CD14-positive monocyte (primary cell): ENCODE measurements at regions not wholly inside any gene's neighbourhood (a gene's known extent, or its start where the extent isn't known, plus 50 kb on each side); places are given as distances from the start of the nearest gene placed in this dataset.

Experiments
- DNase-seq, 3 donors: peaks; one replicate each; pipeline ENCODE4 v3.0.0-alpha.2; 2011 to 2022
- H2AFZ ChIP-seq: 2 replicates; pipeline ENCODE4 v1.6.0; 2012; ENCODE audit warnings: mild to moderate bottlenecking, low read depth, low read length, inconsistent platforms; ENCODE audit not compliant: insufficient read depth, poor library complexity, severe bottlenecking
- H3K27ac ChIP-seq, 2 donors: 1 replicate in 1 of 2; 2 replicates in 1 of 2; pipeline ENCODE4 v1.5.1; 2012 to 2013; ENCODE audit warnings: low read length in 2 of 2, control low read depth in 1 of 2, inconsistent platforms in 1 of 2, low read depth in 1 of 2, mild to moderate bottlenecking in 1 of 2
- H3K27me3 ChIP-seq, 2 donors: one replicate each; pipeline versions ENCODE4 v1.6.0 to v1.6.1; 2011 to 2013; ENCODE audit warnings: low read length in 2 of 2; ENCODE audit not compliant: control insufficient read depth in 2 of 2, insufficient read depth in 2 of 2
- H3K36me3 ChIP-seq, 2 donors: replicated peaks in 1 of 2; 1 replicate in 1 of 2; 2 replicates in 1 of 2; pipeline versions ENCODE4 v1.5.1 to v1.6.1; 2012 to 2013; ENCODE audit warnings: low read length in 2 of 2, control low read depth in 1 of 2, inconsistent platforms in 1 of 2, mild to moderate bottlenecking in 1 of 2; ENCODE audit not compliant: insufficient read depth in 2 of 2, control insufficient read depth in 1 of 2
- H3K4me1 ChIP-seq, 2 donors: 1 replicate in 1 of 2; 2 replicates in 1 of 2; pipeline versions ENCODE4 v1.5.1 to v1.6.1; 2012 to 2013; ENCODE audit warnings: low read length in 2 of 2, control low read depth in 1 of 2, inconsistent platforms in 1 of 2, mild to moderate bottlenecking in 1 of 2, moderate library complexity in 1 of 2; ENCODE audit not compliant: insufficient read depth in 2 of 2, control insufficient read depth in 1 of 2
- H3K4me2 ChIP-seq: replicated peaks from 2 replicates; pipeline ENCODE3; 2012; ENCODE audit warnings: low read length, moderate library complexity, mild to moderate bottlenecking; ENCODE audit not compliant: poor library complexity, severe bottlenecking; ENCODE audit errors: extremely low read depth
- H3K4me3 ChIP-seq, 3 experiments: fragments of 200-600 bp in 1 of 3; sonication (generic) in 1 of 3; replicated peaks in 1 of 3; 1 replicate in 2 of 3; 2 replicates in 1 of 3; pipeline ENCODE4 v1.5.1; 2011 to 2013; ENCODE audit warnings: low read length in 3 of 3, mild to moderate bottlenecking in 3 of 3, control low read depth in 2 of 3, low read depth in 2 of 3, inconsistent platforms in 1 of 3, moderate library complexity in 1 of 3
- H3K79me2 ChIP-seq: 2 replicates; pipeline ENCODE4 v1.6.0; 2012; ENCODE audit warnings: mild to moderate bottlenecking, control low read depth, inconsistent platforms, low read length, moderate library complexity; ENCODE audit not compliant: insufficient read depth
- H3K9ac ChIP-seq: 2 replicates; pipeline ENCODE4 v1.6.0; 2017; ENCODE audit warnings: low read length, mild to moderate bottlenecking; ENCODE audit not compliant: insufficient read depth, poor library complexity, severe bottlenecking
- H3K9me3 ChIP-seq, 2 donors: replicated peaks in 1 of 2; 1 replicate in 1 of 2; 2 replicates in 1 of 2; pipeline versions ENCODE4 v1.5.1 to v1.6.1; 2012 to 2013; ENCODE audit warnings: low read length in 2 of 2, control low read depth in 1 of 2; ENCODE audit not compliant: control insufficient read depth in 1 of 2, insufficient read depth in 1 of 2
- H4K20me1 ChIP-seq: 2 replicates; pipeline ENCODE4 v1.6.0; 2012; ENCODE audit warnings: mild to moderate bottlenecking, low read length, control low read depth, moderate library complexity; ENCODE audit not compliant: insufficient read depth
- H3K27ac Mint-ChIP-seq, 7 donors: one replicate each; pipeline ENCODE4 v1.8.0; 2020; ENCODE audit warnings: mild to moderate bottlenecking in 7 of 7, mixed read lengths in 7 of 7, moderate library complexity in 6 of 7, inconsistent platforms in 2 of 7
- H3K27me3 Mint-ChIP-seq, 3 donors: one replicate each; pipeline ENCODE4 v1.8.0; 2021 to 2022; ENCODE audit warnings: low read depth in 3 of 3, mild to moderate bottlenecking in 3 of 3, mixed read lengths in 3 of 3, moderate library complexity in 3 of 3, inconsistent platforms in 1 of 3
- H3K36me3 Mint-ChIP-seq, 2 donors: one replicate each; pipeline ENCODE4 v1.8.0; 2020; ENCODE audit warnings: mixed read lengths in 2 of 2, inconsistent platforms in 1 of 2, mild to moderate bottlenecking in 1 of 2
- H3K4me1 Mint-ChIP-seq: one replicate; pipeline ENCODE4 v1.8.0; 2020; ENCODE audit warnings: mild to moderate bottlenecking, mixed read lengths
- H3K4me3 Mint-ChIP-seq, 2 donors: one replicate each; pipeline ENCODE4 v1.8.0; 2020; ENCODE audit warnings: mild to moderate bottlenecking in 2 of 2, mixed read lengths in 2 of 2, moderate library complexity in 1 of 2
- H3K9me3 Mint-ChIP-seq, 7 donors: one replicate each; pipeline ENCODE4 v1.8.0; 2020 to 2022; ENCODE audit warnings: mixed read lengths in 7 of 7, mild to moderate bottlenecking in 6 of 7, moderate library complexity in 6 of 7, inconsistent platforms in 2 of 7
- CTCF ChIP-seq: fragments of 200-600 bp; IDR thresholded peaks from one replicate; pipeline ENCODE4 v1.8.0; 2022; ENCODE audit warnings: antibody characterized with exemption, mild to moderate bottlenecking
- WGBS: methylation state at CpG from one replicate; pipeline ENCODE4 v1.1.5; 2013; ENCODE audit warnings: missing lambda C conversion rate; ENCODE audit not compliant: insufficient coverage; 5-methylcytosine and 5-hydroxymethylcytosine counted together
- intact Hi-C, 2 donors: fragments of 100-400 bp; cut with micrococcal nuclease; formaldehyde crosslinking; loops; one replicate each; pipeline versions ENCODE4 v1.15.0 to v1.15.1; 2023

- Mint-ChIP-seq H3K36me3 (peaks cover 0 to 4% of the 10 kb centered on the region in 2 donors), H3K9me3 (peaks cover 0 to 2% (median 0%) of the 10 kb centered on the region in 7 donors), H3K27me3 (peaks cover 2 to 9% (median 4%) of the 10 kb centered on the region in 3 donors), H3K27ac (no peak overlapping the region), H3K4me3 (no peak overlapping the region), H3K4me1 (peaks cover 4% of the 10 kb centered on the region)
- Histone ChIP-seq H3K4me2 (no peak overlapping the region), H4K20me1 (no peaks in the 10 kb centered on the region), H3K4me1 (no peaks in the 10 kb centered on the region), H3K4me3 (no peak overlapping the region), H3K27ac (no peak overlapping the region), H2AFZ (no peak overlapping the region), H3K79me2 (no peaks in the 10 kb centered on the region), H3K27me3 (no peaks in the 10 kb centered on the region), H3K9me3 (no peaks in the 10 kb centered on the region), H3K36me3 (no peaks in the 10 kb centered on the region), H3K9ac (no peak overlapping the region)
- intact Hi-C loops = no loop called here
- no peak for DNase-seq
- no peak for TF ChIP-seq CTCF
- no CpG with 5 or more reads among the region's 2 CpGs for WGBS
Observed at GRCh38 chr9:72457366-72457765, 64.0 kb upstream of the TMC1 start.

DNA sequence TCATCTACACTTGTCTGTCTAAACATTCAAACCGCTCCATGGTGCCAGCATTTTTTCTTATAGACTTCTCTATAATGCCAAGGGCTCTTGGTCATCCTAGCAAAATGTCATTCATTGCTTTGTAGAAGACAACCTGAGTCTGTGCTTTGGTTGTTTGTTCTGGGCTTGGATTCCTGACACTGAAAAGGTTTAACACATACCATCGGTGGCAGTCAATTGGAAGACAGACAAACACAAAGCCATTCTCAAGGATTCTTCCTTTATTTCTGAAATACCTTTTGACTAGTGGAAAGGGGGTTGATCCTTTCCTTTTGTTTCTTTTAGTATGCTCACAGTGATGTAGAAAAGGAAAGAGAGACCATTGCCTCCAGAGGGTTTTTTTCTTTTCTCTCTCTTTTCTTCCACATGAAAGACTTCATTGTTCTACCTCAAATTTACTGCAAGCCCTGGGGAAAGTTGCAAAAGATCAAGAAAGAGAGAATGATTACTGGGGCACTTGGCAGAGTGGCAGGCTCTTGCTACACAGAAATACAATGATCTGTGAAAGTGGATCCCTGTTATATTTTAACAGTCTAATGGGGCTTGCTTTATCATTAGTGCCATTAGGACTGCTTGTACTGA lies 66.4 kb upstream of the TMC1 start:
- H3K27ac ChIP-seq = no peak overlapping the region

More for the DNA sequence above, 66.4 kb upstream of the TMC1 start:
- DNase-seq = no peak
- no CpG with 5 or more reads among the region's 2 CpGs for WGBS
- Histone ChIP-seq H3K4me2 (no peak overlapping the region), H3K4me1 (no peaks in the 10 kb centered on the region), H3K9me3 (no peaks in the 10 kb centered on the region), H3K4me3 (no peak overlapping the region), H3K36me3 (no peaks in the 10 kb centered on the region), H3K27me3 (no peaks in the 10 kb centered on the region), H3K9ac (no peak overlapping the region), H3K79me2 (no peaks in the 10 kb centered on the region), H2AFZ (no peak overlapping the region), H4K20me1 (no peaks in the 10 kb centered on the region)
- Mint-ChIP-seq H3K4me1 (peaks cover 4% of the 10 kb centered on the region), H3K27ac (no peak overlapping the region), H3K27me3 (peaks cover 2 to 7% (median 4%) of the 10 kb centered on the region in 3 donors), H3K4me3 (no peak overlapping the region), H3K36me3 (peaks cover 0 to 6% of the 10 kb centered on the region in 2 donors), H3K9me3 (peaks cover 0 to 2% (median 0%) of the 10 kb centered on the region in 7 donors)
- intact Hi-C loops = no loop called here
- no peak for TF ChIP-seq CTCF
